ENCODE measurements at regions not wholly inside any gene's neighbourhood (a gene's known extent, or its start where the extent isn't known, plus 50 kb on each side); places are given as distances from the start of the nearest gene placed in this dataset.

GRCh38 chr13:112254061-112254818 is 121.9 kb upstream of the SPACA7 start:
- H3K79me2 ChIP-seq (replicated peaks; ENCODE audit: insufficient read depth, low read length): no peaks in the 10 kb centered on the region
- H3K27ac ChIP-seq (ENCODE audit: low read length): no peak overlapping the region
- no peaks in the 10 kb centered on the region for H3K27me3 ChIP-seq (ENCODE audit: insufficient read depth, low read depth, low read length)
- peaks cover 3% of the 10 kb centered on the region for H3F3A ChIP-seq (ENCODE audit: insufficient read depth, low read length, poor library complexity, severe bottlenecking)
- no peaks in the 10 kb centered on the region for H3K9me3 ChIP-seq (ENCODE audit: low read length)
- H3K9ac ChIP-seq (ENCODE audit: low read length): no peak overlapping the region
- H4K20me1 ChIP-seq (ENCODE audit: insufficient read depth): no peaks in the 10 kb centered on the region
- H3K4me3 ChIP-seq (ENCODE audit: low read length): no peak overlapping the region
- H2AFZ ChIP-seq (ENCODE audit: low read depth, low read length): no peak overlapping the region
- H3K9me2 ChIP-seq (ENCODE audit: insufficient read depth, low read length): no peaks in the 10 kb centered on the region
- H3K4me2 ChIP-seq (ENCODE audit: low read length): no peak overlapping the region
- TF ChIP-seq EP300 (conservative IDR thresholded peaks at IDR 0.05; ENCODE audit: poor library complexity, severe bottlenecking): no peak
- TF ChIP-seq MXI1 (conservative IDR thresholded peaks at IDR 0.05; ENCODE audit: poor library complexity, severe bottlenecking): no peak
- TF ChIP-seq TAF1 (IDR thresholded peaks at IDR 0.05; ENCODE audit: low read depth): no peak
- TF ChIP-seq POLR2AphosphoS5 (IDR thresholded peaks at IDR 0.05): no peak
- no peak for TF ChIP-seq SMC3 (conservative IDR thresholded peaks at IDR 0.05; ENCODE audit: poor library complexity)
- no peak for TF ChIP-seq REST (IDR thresholded peaks at IDR 0.05; ENCODE audit: borderline replicate concordance)
- H3K36me3 ChIP-seq (ENCODE audit: insufficient read depth, low read length): no peaks in the 10 kb centered on the region

GRCh38 chr13:112254900-112255299 is 121.3 kb upstream of the SPACA7 start:
- Histone ChIP-seq H3K4me3 (ENCODE audit: low read length) (no peak overlapping the region), H3K9me3 (ENCODE audit: low read length) (no peaks in the 10 kb centered on the region), H3K79me2 (replicated peaks; ENCODE audit: insufficient read depth, low read length) (no peaks in the 10 kb centered on the region), H3K27ac (ENCODE audit: low read length) (no peak overlapping the region), H3K4me2 (ENCODE audit: low read length) (no peak overlapping the region), H2AFZ (ENCODE audit: low read depth, low read length) (no peak overlapping the region), H4K20me1 (ENCODE audit: insufficient read depth) (no peaks in the 10 kb centered on the region), H3K36me3 (ENCODE audit: insufficient read depth, low read length) (no peaks in the 10 kb centered on the region), H3K9me2 (ENCODE audit: insufficient read depth, low read length) (no peaks in the 10 kb centered on the region), H3K9ac (ENCODE audit: low read length) (no peak overlapping the region), H3F3A (ENCODE audit: insufficient read depth, low read length, poor library complexity, severe bottlenecking) (no peaks in the 10 kb centered on the region), H3K27me3 (ENCODE audit: insufficient read depth, low read depth, low read length) (no peaks in the 10 kb centered on the region)
- TF ChIP-seq MXI1 (conservative IDR thresholded peaks at IDR 0.05; ENCODE audit: poor library complexity, severe bottlenecking): no peak
- no peak for TF ChIP-seq POLR2AphosphoS5 (IDR thresholded peaks at IDR 0.05)

GRCh38 chr13:112255550-112256120 is 120.5 kb upstream of the SPACA7 start:
- Histone ChIP-seq H4K20me1 (ENCODE audit: insufficient read depth) (no peaks in the 10 kb centered on the region), H3K9me2 (ENCODE audit: insufficient read depth, low read length) (no peaks in the 10 kb centered on the region), H3K27me3 (ENCODE audit: insufficient read depth, low read depth, low read length) (no peaks in the 10 kb centered on the region), H3F3A (ENCODE audit: insufficient read depth, low read length, poor library complexity, severe bottlenecking) (no peaks in the 10 kb centered on the region), H3K4me2 (ENCODE audit: low read length) (no peak overlapping the region), H3K36me3 (ENCODE audit: insufficient read depth, low read length) (no peaks in the 10 kb centered on the region), H3K79me2 (replicated peaks; ENCODE audit: insufficient read depth, low read length) (no peaks in the 10 kb centered on the region), H3K4me3 (ENCODE audit: low read length) (no peak overlapping the region), H2AFZ (ENCODE audit: low read depth, low read length) (no peak overlapping the region), H3K27ac (ENCODE audit: low read length) (no peak overlapping the region), H3K9ac (ENCODE audit: low read length) (no peak overlapping the region), H3K9me3 (ENCODE audit: low read length) (no peaks in the 10 kb centered on the region)
- TF ChIP-seq EZH2 (IDR thresholded peaks at IDR 0.05; ENCODE audit: borderline replicate concordance, insufficient read depth, low read length, poor library complexity, severe bottlenecking): no peak
- no peak for TF ChIP-seq MXI1 (conservative IDR thresholded peaks at IDR 0.05; ENCODE audit: poor library complexity, severe bottlenecking)
- no peak for TF ChIP-seq POLR2AphosphoS5 (IDR thresholded peaks at IDR 0.05)
- no peak for TF ChIP-seq TAF1 (IDR thresholded peaks at IDR 0.05; ENCODE audit: low read depth)
- no peak for TF ChIP-seq RAD21 (conservative IDR thresholded peaks at IDR 0.05)
- no peak for TF ChIP-seq REST (IDR thresholded peaks at IDR 0.05; ENCODE audit: borderline replicate concordance)
- TF ChIP-seq SMC3 (conservative IDR thresholded peaks at IDR 0.05; ENCODE audit: poor library complexity): no peak
- TF ChIP-seq EP300 (conservative IDR thresholded peaks at IDR 0.05; ENCODE audit: poor library complexity, severe bottlenecking): no peak
- no peak for TF ChIP-seq CTCF (IDR thresholded peaks at IDR 0.05; ENCODE audit: poor library complexity, severe bottlenecking)

All from neural cell (in vitro differentiated cells).